ENCODE measurements at regions not wholly inside any gene's neighbourhood (a gene's known extent, or its start where the extent isn't known, plus 50 kb on each side); places are given as distances from the start of the nearest gene placed in this dataset.

DNA sequence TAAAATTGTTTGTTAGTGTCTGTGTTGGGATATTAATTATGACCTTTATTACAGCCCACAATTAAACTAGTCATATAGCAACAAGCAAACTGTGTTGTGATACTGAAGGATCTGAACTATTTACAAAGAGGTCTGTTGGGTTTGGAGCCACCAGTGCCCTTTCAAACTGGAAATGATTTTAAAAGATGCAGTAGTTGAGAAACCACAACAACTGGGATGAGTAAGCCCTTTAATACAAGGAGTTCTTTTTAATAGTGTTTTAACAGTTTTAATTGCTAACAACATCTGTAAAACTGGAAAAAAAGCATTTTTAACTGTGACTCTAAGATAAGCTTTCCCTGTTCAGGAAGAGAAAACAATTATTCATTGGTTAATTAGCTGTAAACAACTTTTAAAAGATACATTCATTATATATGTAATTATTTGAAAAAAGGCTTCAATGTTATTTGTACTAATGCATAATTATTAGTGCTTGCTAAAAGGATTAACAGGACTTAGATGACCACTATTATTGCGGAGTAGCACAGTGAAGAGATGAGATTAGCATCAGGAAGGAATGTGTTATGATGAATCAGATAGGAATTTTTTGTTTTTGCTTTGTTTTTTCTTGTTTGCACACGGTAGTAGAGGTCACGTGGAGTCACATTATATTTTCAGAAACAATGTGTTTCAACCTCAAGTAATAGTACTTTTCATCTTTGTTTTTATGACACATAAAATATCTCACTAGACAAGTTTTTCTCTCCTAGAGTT, 392.7 kb upstream of the FANCL start:
- Histone ChIP-seq H3K27ac (ENCODE audit: low read length) (peak overlapping the region; percentile 74), H3K4me3 (ENCODE audit: low read depth in 2 of 2, low read length in 2 of 2) (no peak overlapping the region), H3K9me3 (ENCODE audit: control insufficient read depth, insufficient read depth, low read depth, low read length) (no peaks in the 10 kb centered on the region), H3K27me3 (ENCODE audit: control insufficient read depth, insufficient read depth, low read length) (no peaks in the 10 kb centered on the region), H3K4me1 (ENCODE audit: control insufficient read depth, insufficient read depth, low read length) (peaks cover 29% of the 10 kb centered on the region), H3K36me3 (ENCODE audit: control insufficient read depth, insufficient read depth, low read length) (no peaks in the 10 kb centered on the region)
- BruUV-seq (replicated peaks): no TSS peak
- no peak for TF ChIP-seq SIN3A (IDR thresholded peaks at IDR 0.05; ENCODE audit: borderline replicate concordance, insufficient read depth, low read depth, low read length)
- TF ChIP-seq, protein P1, sequence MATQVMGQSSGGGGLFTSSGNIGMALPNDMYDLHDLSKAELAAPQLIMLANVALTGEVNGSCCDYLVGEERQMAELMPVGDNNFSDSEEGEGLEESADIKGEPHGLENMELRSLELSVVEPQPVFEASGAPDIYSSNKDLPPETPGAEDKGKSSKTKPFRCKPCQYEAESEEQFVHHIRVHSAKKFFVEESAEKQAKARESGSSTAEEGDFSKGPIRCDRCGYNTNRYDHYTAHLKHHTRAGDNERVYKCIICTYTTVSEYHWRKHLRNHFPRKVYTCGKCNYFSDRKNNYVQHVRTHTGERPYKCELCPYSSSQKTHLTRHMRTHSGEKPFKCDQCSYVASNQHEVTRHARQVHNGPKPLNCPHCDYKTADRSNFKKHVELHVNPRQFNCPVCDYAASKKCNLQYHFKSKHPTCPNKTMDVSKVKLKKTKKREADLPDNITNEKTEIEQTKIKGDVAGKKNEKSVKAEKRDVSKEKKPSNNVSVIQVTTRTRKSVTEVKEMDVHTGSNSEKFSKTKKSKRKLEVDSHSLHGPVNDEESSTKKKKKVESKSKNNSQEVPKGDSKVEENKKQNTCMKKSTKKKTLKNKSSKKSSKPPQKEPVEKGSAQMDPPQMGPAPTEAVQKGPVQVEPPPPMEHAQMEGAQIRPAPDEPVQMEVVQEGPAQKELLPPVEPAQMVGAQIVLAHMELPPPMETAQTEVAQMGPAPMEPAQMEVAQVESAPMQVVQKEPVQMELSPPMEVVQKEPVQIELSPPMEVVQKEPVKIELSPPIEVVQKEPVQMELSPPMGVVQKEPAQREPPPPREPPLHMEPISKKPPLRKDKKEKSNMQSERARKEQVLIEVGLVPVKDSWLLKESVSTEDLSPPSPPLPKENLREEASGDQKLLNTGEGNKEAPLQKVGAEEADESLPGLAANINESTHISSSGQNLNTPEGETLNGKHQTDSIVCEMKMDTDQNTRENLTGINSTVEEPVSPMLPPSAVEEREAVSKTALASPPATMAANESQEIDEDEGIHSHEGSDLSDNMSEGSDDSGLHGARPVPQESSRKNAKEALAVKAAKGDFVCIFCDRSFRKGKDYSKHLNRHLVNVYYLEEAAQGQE (IDR thresholded peaks at IDR 0.05; ENCODE audit: insufficient read depth in 1 of 2, low read depth in 2 of 2, low read length in 1 of 2): no peak
- no peak for TF ChIP-seq POLR2AphosphoS5 (IDR thresholded peaks at IDR 0.05; ENCODE audit: low read depth, low read length)
- TF ChIP-seq, protein P2, sequence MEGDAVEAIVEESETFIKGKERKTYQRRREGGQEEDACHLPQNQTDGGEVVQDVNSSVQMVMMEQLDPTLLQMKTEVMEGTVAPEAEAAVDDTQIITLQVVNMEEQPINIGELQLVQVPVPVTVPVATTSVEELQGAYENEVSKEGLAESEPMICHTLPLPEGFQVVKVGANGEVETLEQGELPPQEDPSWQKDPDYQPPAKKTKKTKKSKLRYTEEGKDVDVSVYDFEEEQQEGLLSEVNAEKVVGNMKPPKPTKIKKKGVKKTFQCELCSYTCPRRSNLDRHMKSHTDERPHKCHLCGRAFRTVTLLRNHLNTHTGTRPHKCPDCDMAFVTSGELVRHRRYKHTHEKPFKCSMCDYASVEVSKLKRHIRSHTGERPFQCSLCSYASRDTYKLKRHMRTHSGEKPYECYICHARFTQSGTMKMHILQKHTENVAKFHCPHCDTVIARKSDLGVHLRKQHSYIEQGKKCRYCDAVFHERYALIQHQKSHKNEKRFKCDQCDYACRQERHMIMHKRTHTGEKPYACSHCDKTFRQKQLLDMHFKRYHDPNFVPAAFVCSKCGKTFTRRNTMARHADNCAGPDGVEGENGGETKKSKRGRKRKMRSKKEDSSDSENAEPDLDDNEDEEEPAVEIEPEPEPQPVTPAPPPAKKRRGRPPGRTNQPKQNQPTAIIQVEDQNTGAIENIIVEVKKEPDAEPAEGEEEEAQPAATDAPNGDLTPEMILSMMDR (IDR thresholded peaks at IDR 0.05): no peak
- no peak for TF ChIP-seq TCF7L2 (IDR thresholded peaks at IDR 0.05; ENCODE audit: low read depth, low read length)
- ATAC-seq (peak; percentile 86), DNase-seq (ENCODE audit: low read depth, low spot score) (peak; percentile 32)
- ChIA-PET POLR2A (no interaction called here), CTCF (no interaction called here)
- intact Hi-C loops (cut with micrococcal nuclease; ENCODE audit: unreplicated experiment): no loop called here
- in situ Hi-C loops (cut with HindIII; ENCODE audit: low pct_unique_long_range_greater_than_20kb, low sequenced_read_pairs): no loop called here

DNA sequence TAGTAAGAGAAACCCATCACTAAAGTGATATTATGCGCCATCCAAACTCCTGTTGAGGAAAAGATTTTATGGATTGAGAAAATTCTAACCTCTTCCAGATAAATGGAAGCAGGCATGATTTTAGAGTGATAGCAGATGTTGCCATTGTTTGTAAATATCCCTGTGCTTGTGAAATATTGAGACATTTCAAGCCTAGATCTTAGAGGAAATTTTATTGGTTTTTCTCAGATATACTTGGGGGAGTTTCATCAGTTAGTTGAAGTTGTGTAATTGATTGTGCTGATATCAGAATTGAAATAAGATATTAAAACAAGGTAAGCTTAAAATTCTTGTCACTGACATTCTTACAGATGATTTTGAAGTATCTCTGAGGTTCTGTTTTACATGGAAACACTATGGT, 390.9 kb upstream of the FANCL start:
- no peak for DNase-seq (ENCODE audit: low read depth, low spot score)
- Histone ChIP-seq H3K27ac (ENCODE audit: low read length) (peak overlapping the region; percentile 29; the same call in 1 of the 2 replicates), H3K9me3 (ENCODE audit: control insufficient read depth, insufficient read depth, low read depth, low read length) (no peaks in the 10 kb centered on the region), H3K4me1 (ENCODE audit: control insufficient read depth, insufficient read depth, low read length) (peaks cover 29% of the 10 kb centered on the region), H3K36me3 (ENCODE audit: control insufficient read depth, insufficient read depth, low read length) (no peaks in the 10 kb centered on the region), H3K4me3 (ENCODE audit: low read depth in 2 of 2, low read length in 2 of 2) (no peak overlapping the region), H3K27me3 (ENCODE audit: control insufficient read depth, insufficient read depth, low read length) (no peaks in the 10 kb centered on the region)
- ChIA-PET POLR2A (no interaction called here), CTCF (no interaction called here)
- intact Hi-C loops (cut with micrococcal nuclease; ENCODE audit: unreplicated experiment): no loop called here
- in situ Hi-C loops (cut with HindIII; ENCODE audit: low pct_unique_long_range_greater_than_20kb, low sequenced_read_pairs): no loop called here
- no TSS peak for BruUV-seq (replicated peaks)
- TF ChIP-seq, protein P1 (IDR thresholded peaks at IDR 0.05; ENCODE audit: insufficient read depth in 1 of 2, low read depth in 2 of 2, low read length in 1 of 2): no peak
- TF ChIP-seq POLR2AphosphoS5 (IDR thresholded peaks at IDR 0.05; ENCODE audit: low read depth, low read length) (no peak), SIN3A (IDR thresholded peaks at IDR 0.05; ENCODE audit: borderline replicate concordance, insufficient read depth, low read depth, low read length) (no peak), TCF7L2 (IDR thresholded peaks at IDR 0.05; ENCODE audit: low read depth, low read length) (no peak)
- TF ChIP-seq, protein P2 (IDR thresholded peaks at IDR 0.05): no peak
- no peak for ATAC-seq
